GM12865 (cell line): ENCODE measurements at regions not wholly inside any gene's neighbourhood (a gene's known extent, or its start where the extent isn't known, plus 50 kb on each side); places are given as distances from the start of the nearest gene placed in this dataset.

ENCODE experiments used
- DNase-seq: peaks from one replicate; pipeline ENCODE4 v3.0.0; 2010; ENCODE audit warnings: low read depth
- H3K4me3 ChIP-seq: 2 replicates; pipeline ENCODE4 v1.5.1; 2011; ENCODE audit warnings: mild to moderate bottlenecking, low read depth, low read length, control low read depth
- CTCF ChIP-seq: IDR thresholded peaks from 2 replicates; pipeline ENCODE4 v1.5.1; 2011; ENCODE audit warnings: low read length, control low read depth, low read depth, inconsistent platforms; ENCODE audit not compliant: insufficient read depth; ENCODE audit errors: missing control alignments

DNA sequence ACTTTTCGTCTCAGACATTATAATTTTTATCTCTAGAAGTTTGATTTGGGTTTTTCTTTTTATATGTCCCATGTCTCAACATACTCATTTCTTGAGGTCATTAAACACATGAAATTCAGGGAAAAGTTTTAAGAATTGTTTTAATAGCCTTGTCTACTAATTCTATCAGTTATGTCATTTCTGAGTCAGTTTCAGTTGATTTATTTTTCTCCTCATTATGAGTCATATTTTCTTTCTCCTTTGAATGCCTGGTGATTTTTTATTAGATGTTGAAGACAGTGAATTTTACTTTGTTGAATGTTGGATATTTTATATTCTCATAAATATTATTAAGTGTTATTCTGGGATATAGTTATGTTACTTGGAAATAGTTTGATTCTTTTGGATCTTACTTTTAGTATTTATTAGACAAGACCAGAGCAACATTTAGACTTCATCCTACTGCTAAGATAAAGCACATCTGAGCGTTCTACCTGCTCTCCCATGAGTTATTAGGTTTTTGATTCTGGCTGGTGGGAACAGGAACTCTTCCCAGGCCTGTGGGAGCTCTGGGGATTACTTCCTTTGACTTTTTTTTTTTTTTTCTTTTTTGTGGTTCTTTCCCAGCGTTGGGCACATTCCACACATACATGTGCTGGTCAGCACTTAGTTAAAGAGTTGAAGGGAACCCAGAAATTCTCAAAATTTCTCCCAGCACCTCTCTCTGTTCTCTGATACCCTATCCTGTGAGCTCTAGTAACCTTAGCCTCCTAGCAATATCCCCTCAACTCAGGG is 1157.7 kb downstream of the BCL11B start:
- no peak for DNase-seq
- H3K4me3 ChIP-seq = no peak overlapping the region
- no peak for TF ChIP-seq CTCF

GRCh38 chr14:98114946-98115345 is 1157.1 kb downstream of the BCL11B start:
- H3K4me3 ChIP-seq = no peak overlapping the region
- no peak for DNase-seq
- no peak for TF ChIP-seq CTCF

- TF ChIP-seq CTCF = no peak
- no peak for DNase-seq
- no peak overlapping the region for H3K4me3 ChIP-seq
Observed at GRCh38 chr14:98118749-98119148, 1153.2 kb downstream of the BCL11B start.

DNA sequence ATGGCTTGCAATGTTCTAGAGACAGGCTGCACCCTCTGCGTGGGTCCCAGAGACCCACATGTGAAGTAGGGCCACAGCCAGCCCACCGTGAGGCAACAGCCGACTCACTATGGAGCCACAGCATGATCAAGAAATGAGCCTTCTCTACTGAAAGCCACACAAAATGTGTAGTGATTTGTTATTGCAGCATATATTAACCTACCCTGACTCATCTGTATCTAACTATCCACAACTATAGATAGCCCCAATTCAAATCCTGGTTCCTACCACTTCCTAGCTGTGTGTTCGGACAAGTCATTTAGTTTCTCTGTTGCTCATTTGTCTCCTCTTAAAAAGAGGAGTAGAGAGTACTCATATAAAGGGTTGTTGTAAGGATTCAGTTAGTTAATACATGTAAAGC is 1152.3 kb downstream of the BCL11B start:
- H3K4me3 ChIP-seq = no peak overlapping the region
- no peak for DNase-seq
- TF ChIP-seq CTCF = no peak

- peak; percentile 42 for DNase-seq
- H3K4me3 ChIP-seq = no peak overlapping the region
- no peak for TF ChIP-seq CTCF
Observed at GRCh38 chr14:98120831-98121464, 1151.0 kb downstream of the BCL11B start.

GRCh38 chr14:98122527-98122926 is 1149.5 kb downstream of the BCL11B start:
- no peak for TF ChIP-seq CTCF
- H3K4me3 ChIP-seq = no peak overlapping the region
- DNase-seq = peak; percentile 25
